ENCODE measurements at regions not wholly inside any gene's neighbourhood (a gene's known extent, or its start where the extent isn't known, plus 50 kb on each side); places are given as distances from the start of the nearest gene placed in this dataset.

DNA sequence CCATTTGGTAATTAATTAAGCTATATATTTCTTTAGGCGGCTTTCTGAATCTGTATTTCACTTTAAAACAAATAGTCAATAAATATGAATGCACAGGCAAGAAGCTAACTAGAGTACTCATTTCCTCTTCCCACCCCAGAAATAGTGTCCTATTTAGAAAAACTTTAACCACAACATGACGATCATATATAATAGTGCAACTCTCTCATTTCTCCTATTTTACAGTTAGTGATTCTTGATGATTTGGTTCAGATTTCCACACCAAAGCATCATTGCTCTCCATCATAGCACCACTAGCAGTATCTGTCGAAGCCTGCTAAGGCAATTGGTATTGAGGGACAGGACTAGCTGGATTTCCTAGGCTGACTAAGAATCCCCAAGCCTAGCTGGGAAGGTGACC is 184.0 kb upstream of the GALNTL6 start:
- DNase-seq, result no peak

DNA sequence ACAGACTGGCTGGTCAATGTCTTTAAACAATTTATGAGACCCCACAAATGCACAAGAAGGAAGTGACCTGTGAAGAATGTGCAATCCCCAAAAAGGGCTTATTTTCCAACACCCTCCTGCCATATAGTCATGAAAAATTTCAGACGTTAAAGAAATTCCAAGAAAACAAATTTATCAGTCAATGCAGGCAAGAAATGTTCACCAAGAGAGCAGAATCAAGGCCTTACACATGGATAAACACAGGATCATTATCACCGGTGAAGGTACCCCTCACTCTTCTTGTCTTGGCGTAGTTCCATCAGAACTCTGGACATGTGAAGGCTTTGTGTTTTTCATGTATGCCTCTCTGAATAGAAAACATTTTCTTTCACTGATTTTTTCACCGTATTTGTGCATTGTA is 186.7 kb upstream of the GALNTL6 start:
- no peak for DNase-seq

DNA sequence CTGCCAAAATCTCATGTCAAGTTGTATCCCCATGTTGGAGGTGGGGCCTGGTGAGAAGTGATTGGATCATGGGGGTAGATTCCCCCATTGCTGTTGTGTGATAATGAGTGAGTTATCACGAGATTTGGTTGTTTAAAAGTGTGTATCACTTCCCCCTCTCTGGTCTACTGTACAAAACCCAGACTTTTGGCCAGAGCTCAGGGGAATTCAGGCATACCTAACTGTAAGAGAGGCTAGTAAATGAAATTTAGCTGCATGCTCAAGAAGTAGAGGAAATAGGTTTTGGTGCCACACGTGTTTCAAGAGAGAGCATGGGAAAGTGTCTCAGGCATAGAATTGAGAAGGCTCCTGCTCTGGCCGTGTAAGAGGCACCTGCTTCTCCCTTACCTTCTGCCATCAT is 190.5 kb upstream of the GALNTL6 start:
- no peak for DNase-seq

DNA sequence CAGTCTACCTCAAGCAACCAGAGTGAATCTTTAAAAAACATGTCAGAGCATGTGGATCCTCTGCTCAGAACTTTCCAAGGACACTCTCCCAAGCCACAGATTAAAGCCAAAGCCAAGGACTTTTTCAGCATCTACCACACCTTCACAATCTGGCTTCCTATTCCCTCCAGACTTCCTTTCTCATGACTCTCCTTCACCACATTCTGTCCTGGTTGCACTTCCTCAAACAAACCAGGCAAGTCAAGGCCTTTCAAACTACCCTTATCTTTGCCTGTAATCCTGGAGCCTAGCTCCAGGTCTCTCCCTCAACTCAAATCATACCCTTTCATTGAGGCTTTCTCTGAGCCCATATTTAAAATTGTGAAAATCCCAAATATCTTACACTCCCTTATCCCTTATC is 191.6 kb upstream of the GALNTL6 start:
- no peak for DNase-seq

DNA sequence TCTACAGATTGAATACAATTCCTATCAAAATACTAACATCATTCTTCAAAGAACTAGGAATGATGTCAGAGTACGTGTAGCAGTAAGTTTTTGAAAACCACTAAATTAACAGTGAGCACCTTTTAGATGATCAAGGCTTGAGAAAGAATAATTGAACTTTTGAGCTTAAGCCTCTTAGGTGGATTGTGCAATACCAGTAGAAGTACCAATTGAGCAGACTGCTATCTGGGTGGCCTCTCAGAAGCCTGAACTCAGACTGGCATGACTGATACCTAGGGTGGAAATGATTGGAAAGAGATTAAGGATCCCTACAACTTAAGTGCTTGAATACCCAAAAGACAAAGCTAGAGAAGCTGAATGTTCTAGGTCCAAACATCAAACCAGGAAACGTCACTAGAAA is 200.3 kb upstream of the GALNTL6 start:
- DNase-seq, result no peak

DNA sequence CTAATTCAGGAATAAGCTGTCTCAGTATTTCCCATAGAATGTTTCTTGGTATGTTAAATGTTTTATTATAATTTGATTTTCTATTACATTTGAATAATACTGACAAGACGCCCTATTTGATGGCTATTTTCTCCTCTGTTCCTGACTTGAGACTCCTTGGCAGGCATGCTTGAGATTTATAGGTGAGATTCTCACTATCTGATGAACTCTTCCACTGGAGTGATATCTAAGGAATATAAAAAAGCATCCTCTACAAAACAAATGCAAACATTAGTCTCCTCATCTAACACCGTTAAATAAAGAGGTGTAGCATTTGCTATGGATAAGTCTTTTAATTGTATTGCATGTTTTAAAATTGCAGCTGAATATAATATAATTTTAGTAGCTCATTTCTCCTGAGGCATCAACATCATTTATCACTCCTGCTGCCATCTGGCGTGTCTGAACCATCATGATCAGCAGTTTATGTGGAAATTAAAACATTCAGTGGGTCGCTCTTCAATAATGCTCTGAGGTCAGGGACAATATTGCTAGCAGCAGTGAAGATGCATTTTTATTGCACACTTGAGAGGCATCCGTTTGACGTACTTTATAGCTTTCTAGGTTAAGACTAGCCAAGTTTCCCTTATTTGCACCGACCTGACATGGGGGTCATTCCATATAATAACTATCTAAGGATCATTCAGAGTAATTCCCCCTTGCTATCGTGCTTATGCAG is 210.4 kb upstream of the GALNTL6 start:
- no peak for DNase-seq

DNA sequence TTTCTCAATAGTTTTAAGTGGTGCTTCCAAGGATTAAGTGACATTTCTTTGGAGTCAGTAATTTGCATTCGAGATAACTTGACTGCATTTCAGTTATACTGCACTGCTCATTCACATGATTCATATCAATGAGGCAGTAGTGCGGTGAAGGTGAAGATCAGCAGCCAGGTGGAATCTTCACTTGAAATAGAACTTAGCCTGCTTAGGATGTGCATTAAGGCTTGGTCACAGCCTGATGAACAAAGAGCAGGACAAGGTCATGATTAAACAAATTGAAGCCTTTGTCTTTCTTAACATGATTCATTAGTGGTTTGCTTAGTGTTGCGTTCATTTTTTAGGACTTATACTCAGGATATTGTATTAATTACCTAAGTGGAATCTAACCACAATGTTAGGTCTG is 212.1 kb upstream of the GALNTL6 start:
- DNase-seq, result no peak

DNA sequence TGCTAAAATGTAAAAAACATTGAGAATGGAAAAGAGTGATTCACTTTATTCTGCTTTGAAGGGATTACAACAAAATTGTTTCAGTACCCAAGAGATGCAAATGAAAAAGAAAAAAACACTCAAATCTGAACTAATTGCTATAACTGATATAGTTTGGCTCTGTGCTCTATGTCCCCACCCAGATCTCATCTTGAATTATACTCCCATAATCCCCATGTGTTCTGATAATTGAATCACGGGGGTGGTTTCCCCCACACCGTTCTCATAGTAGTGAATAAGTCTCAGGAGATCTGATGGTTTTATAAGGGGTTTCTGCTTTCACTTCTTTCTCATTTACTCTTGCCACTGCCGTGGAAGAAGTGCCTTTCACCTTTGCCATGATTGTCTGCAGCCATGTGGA is 213.6 kb upstream of the GALNTL6 start:
- no peak for DNase-seq

DNA sequence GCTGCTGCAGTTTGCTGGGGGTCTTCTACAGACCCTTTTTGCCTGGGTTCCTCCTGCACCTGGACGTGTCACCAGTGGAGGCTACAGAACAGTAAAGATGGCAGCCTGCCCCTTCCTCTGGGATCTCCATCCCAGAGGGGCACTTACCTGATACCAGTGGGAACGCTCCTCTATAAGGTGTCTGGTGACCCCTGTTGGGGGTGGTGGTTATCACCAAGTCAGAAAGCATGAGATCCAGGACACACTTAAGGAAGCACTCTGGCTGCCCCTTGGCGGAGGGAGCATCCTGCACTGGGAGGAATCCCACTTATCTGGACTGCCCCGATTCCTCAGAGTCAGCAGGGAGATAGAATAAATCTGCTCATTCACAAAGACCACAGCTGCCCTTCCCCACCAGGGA is 218.9 kb upstream of the GALNTL6 start:
- no peak for DNase-seq

DNA sequence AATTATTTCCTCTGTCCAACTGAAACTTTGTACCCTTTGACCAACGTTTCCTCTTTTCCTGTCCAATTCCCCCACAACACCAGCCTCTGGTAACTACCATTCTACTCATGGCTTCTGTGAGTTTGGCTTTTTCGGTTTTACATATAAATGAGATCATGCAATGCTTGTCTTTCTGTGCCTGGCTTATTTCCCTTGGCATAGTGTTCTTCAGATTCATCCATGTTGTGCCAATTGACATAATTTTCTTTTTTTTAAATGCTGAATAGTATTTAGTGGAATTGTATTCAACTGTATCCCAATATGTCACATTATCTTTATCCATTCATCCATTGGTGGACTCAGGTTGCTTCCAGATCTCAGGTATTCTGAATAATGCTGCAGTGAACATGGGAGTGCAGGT is 222.5 kb upstream of the GALNTL6 start:
- no peak for DNase-seq

DNA sequence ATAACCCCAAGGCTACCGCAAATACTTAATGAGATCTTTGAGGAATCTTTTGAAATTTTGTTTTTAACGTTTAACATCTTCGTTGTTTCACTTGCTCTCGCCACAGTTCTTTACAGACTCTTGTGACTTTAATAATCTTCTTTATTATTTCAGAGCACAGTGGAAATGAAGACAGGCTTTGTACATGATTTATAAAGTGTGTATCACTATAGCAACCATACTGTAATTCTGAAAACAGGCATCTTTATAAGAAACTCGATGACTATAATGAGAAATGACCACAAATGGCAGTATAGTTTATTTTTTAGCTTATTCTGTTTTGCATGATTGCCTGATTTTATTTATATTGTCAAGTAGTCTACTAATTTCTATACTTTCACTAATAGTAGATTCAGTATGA is 224.4 kb upstream of the GALNTL6 start:
- no peak for DNase-seq

DNA sequence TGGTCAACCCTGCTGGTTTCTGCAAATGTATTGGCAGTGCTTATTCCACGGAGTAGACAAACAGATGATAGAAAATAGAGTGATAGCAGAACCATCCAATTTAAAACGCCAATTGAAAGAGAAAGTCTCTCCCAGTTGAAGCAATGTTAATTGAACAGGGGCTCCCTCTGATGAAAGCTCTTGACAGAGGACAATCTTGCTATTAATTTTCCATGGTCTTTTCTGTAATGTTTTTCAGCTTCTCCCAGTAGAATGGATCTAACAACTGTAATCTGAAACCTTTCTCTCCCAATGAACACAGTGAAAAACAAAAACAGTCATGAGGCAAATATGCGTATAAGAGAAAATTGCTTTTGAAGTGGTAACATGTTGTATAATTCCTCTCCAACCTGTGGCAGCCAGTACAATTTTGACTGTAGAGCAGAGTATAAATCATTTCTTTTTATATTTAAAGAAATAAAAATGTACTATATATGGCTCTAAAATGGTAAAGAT is 225.1 kb upstream of the GALNTL6 start:
- no peak for DNase-seq

DNA sequence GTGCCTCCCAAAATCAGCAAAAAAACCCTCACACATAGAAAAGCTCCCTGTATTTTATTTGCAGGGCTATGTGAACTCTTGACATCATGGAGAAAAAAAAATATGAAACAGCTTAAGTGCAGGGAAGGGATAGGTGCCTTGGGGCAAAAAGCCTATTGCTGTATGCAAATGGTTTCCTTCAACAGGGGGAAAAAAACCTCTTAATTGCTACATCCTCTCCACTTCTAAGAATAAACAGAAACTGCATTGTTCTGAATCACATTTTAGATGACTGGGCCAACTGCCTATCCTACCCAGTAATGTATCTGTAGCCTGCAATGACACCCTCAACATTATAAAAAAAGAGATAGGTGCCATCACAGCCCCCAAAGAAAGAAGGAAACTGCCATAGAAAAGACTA is 229.4 kb upstream of the GALNTL6 start:
- no peak for DNase-seq

DNA sequence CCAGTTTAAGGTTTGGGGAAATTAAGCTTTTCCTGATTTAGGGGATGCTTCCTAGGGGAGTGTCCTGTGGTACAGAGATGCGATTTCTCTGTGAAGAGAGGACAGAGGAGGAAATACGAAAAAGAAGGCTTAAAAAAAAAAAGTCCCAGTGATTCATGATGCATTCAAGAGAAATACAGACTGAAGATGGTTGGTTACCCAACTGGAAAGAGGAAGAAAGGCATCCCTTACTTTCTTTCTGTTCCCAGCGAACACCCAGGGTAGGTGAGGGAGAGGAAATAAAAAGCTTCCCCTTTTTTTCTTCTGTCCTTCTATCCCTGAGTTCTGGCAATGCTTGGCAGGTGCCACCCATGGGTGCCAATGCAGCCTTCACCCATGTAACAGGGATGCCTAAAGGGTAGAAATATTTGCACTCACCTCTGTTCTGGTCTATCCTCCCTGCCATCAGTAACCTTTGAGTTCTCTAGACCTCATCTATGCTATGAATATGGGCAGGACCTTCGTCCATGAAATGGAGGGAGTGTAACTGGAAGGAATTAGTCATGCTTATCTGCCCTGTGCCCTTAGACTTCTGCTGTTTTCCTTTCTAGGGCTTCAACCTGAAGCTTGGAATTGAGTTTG is 230.1 kb upstream of the GALNTL6 start:
- DNase-seq, result no peak

DNA sequence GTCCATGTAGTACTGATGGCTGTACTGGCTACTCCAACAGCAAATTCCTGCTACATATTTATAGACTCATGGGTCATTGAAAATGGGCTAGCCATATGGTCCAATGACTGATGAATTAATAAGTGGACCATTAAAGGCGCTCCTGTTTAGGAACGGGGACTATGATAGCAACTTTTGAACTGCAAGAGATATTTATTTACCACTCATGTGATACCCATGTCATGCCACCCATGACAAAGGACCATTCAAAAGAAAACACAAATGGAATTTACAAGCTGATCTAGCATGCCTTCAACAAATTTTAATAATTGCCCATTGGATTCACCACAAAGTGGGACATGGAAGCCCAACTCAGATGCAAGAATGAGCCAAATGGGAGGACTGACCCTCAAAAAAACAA is 240.0 kb upstream of the GALNTL6 start:
- no peak for DNase-seq

DNA sequence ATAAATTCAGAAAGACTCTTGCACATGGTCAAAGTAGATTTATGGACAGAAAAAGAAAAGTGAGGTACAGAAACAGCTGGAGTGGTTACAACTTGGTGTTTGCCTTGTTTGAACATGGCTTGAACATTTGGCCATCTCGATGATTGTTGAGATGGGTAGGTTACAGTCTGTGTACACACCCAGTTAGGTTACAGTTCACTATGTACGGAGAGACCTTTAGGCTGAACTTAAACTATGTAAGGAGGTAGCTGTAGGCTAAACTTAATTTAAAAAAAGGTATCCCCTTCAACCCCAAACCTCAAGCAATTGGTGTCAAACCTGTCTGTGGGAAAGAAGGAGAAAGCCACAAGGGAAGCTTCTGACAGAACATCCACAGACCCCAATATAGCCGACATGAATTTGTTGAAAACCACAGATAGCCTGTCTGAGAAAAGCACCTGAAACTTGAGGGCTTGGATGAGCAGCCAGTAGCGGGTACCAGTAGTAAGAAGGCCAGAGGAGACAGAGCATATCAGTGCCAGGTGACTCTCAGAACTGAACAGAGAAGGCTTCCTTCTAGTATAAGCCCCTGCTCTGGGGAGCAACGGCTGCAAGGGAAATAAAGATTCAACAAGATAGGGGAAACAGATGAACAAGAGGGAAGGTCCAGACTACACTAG is 247.9 kb upstream of the GALNTL6 start:
- DNase-seq, result no peak

DNA sequence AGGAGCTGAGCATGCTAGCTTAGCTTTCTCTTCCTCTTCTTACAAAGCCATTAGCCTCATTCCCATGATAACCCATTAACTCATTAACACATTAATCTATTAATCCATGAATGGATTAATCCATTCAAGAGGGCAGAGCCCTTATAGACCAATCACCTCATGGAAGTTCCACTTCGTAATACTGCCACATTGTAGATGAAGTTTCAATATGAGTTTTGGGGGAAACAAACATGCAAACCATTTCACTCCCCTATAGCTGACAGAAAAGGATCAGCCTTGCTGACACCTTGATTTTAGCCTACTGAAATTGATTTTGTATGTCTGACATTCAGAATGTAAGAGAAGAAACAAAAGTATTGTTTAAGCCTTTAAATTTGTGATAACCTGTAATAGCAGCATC is 251.8 kb upstream of the GALNTL6 start:
- no peak for DNase-seq

DNA sequence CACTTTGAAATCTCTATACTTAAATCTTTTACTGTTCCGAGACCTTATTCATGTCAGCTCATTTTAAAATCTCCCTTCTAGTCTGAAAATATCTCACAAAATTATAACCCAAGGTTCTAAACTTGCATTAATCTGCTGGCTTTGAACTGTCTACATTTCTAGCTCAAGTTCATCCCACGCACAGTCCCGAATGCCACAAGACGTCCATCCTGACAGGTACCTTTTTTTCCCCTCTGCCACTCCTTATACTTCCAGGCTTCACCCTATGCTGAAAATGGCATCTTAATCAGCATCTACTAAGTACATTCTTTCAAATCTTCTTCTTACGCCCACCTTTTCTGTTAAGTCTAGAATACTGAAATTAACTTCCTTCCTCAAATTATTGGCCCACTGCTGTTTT is 259.2 kb upstream of the GALNTL6 start:
- no peak for DNase-seq

DNA sequence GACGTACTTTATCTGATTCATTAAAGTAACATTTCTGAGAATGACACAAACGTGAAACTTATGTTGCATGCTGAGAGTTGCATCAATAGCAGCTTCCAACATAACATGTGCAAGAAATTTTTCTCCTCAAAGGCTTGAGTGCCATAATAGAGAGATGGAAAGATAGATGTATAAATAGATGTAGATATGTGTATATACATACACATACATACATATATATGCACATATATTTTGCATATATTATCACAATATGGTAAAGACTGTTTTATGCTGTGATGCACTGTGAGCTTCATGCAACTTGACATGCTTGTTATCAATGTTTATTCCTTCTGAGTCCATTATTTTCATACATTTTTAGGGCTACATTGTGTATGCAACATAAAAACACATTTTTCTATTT is 270.6 kb upstream of the GALNTL6 start:
- no peak for DNase-seq

DNA sequence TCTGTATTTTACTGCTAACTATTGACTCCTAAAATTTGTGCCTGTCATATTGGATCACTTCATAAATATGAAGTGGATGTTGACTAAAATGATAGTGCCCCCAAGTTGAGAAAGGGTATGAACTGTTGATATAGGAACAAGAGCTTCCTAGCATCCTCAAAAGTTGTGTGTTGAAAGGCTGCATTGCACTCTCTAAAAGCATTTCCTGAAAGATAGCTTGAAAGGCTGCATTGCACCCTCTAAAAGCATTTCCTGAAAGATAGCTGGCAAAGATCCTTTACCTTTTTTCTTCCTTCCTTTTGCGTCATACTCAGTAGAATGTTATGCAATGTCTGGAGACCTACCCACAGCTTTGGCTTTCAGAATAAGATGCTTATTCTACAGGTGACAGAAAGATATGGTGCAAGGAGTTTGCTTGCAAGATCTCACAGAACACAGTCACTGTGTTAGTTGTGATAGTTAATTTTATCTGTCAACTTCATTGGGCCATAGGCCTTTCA is 274.6 kb upstream of the GALNTL6 start:
- DNase-seq, result no peak

DNA sequence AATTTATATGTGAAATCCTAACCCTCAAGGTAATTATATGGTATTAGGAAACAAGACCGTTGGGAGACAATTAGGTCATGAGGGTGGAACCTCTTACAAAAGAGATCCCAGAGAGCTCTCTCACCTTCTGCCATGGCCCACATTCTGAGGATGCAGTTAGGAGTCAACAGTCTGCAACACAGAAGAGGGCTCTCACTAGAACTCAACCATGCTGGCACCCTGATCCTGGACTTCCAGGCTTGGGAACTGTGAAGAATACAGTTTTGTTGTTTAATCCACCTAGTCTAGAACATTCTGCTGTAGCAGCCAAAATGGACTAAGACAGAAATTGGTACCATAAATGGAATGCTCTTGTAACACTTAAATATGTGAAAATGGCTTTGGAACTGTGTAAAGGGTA is 278.8 kb upstream of the GALNTL6 start:
- no peak for DNase-seq

DNA sequence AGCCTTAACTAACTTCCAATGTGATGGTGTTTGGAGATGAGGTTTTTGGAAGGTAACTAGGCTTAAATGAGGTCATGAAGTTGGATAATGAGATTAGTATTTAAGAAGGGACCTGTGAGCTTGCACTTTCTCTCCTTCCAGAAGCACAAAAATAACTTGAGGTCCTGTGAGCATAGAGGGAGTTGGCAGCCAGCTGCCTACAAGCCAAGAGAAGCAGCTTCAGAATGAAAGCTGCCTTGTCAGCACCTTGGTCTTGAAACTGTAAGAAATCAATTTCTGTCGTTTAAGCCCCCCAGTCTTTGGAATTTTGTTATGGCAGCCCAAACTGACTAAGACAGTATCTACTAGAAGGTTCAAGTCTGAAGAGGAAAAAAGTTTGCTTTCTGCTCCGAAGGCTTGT is 280.2 kb upstream of the GALNTL6 start:
- DNase-seq, result no peak

DNA sequence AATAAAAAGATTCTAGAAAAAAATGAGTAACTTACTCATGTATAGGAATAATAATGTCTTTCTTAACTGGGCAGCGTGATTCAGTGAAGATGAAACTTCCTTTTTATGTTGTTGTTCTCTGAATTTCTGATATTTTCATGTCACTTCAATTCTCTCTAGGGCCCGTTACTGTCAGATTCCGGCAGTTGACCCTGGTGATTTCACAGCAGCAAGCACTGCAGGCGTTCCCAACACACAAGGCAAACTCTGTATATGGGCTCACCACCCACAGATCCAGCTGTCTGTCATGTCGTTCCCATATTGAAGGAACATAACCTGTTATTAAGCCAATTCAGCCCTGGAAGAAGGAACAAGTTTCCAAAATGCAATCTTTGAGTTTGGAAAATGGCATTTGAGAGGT is 288.3 kb upstream of the GALNTL6 start:
- DNase-seq, result no peak

DNA sequence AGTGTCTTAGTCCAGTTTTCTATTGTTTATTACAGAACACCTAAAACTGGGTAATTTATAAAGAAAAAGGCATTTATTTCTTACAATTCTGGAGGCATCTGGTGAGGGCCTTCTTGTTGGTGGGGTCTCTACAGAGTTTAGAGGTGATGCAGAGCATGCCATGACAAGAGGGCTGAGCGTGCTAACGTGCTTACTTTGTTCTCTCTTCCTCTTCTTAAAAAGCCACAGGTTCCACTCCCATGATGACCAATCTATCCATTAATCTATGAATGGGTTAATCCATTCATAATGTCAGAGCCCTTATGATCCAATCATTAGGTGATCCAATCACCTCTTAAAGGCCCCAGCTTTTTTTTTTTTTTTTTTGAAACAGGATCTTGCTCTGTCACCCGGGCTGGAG is 291.5 kb upstream of the GALNTL6 start:
- no peak for DNase-seq

Measured in activated CD4-positive, alpha-beta T cell treated with anti-CD3 and anti-CD28 coated beads, Interleukin-2, amount 50 U/mL, for 48 hours (primary cell).